Cerebellar nuclear complex (tissue), 1 donor: ENCODE measurements at regions not wholly inside any gene's neighbourhood (a gene's known extent, or its start where the extent isn't known, plus 50 kb on each side); places are given as distances from the start of the nearest gene placed in this dataset.
A peak's percentile ranks its signal among the peaks of the same experiment; 100 is the strongest.
"Not testable (repeated sequence)": the region's sequence is repeated elsewhere in the genome, so short reads cannot be mapped to it uniquely, and the experiment has no call there.

Experiments
- DNase-seq, 2 experiments: peaks; one replicate each; lab custom pipeline; 2025; lab: John Stamatoyannopoulos, UW

- no peak for DNase-seq
Measured at GRCh38 chr17:5898406-5898805, 171.8 kb upstream of the WSCD1 start.

DNA sequence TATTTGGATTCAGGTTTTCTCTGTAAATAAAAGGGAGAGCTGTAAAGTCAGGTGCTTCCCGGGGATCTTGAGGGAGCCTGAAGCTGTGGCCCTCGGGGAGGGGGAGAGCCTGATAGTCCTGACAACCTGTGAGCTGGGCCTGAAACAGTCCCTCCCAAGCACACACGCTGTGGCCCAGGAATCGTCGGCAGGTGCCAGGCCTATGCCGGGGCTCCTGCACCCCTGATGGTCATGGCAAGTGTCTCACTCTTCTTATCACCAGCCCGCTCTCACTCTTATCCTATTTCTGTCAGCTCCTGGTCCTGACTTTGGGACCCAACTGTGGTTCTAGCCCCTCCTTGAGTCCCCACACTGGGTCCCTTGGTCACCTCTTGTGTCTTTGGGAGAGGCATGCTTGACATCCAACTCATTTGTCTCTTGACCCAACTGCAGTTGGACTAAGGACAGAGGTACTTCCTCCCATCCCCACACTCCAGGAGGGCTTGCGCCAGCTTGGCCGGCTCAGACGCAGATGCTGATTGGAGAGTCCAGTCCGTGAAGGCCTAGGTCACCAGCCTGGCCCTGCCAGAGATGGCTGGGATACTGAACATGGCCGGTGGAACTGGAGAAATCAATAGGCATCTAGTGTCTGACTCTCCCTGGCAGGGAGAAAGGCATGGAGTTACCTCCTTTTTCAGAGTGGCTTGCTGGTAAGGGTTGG, 170.5 kb upstream of the WSCD1 start:
- no peak for DNase-seq

- DNase-seq, result no peak
Measured at GRCh38 chr17:5901731-5902130, 168.4 kb upstream of the WSCD1 start.

- DNase-seq, result peak in 1 of 2 experiments; percentile 50
Measured at GRCh38 chr17:5902181-5903140, 167.7 kb upstream of the WSCD1 start.

DNA sequence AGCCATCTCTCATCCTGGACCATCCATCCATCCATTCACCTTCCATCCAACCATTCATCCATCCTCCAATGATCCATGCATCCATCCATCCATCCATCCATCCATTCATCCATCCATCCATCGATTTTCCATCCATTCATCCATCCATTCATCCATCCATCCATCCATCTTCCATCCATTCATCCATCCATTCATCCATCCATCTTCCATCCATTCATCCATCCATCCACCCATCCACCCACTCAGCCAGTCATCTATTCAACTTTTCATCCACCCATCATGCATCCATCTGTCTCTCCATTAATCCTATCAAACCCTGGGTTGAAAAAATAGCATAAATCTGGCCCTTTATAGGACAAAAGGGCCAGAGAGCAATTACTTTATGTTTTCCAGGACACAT, 158.3 kb upstream of the WSCD1 start:
- DNase-seq, result no peak

GRCh38 chr17:5913032-5913531, 157.1 kb upstream of the WSCD1 start:
- DNase-seq, result no peak

DNA sequence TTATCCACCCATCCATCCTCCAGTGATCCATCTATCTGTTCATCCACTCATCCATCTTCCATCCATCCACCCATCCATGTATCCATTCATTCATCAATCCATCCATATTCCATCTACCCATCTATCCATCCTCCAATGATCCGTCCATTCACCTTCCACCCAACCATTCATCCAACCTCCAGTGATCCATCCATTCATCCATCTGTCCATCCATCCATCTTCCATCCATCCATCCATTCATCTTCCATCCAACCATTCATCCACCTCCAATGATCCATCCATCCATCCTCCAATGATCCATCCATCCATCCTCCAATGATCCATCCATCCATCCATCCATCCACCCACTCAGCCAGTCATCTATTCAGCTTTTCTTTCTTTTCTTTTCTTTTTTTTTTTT, 156.5 kb upstream of the WSCD1 start:
- no peak for DNase-seq

DNA sequence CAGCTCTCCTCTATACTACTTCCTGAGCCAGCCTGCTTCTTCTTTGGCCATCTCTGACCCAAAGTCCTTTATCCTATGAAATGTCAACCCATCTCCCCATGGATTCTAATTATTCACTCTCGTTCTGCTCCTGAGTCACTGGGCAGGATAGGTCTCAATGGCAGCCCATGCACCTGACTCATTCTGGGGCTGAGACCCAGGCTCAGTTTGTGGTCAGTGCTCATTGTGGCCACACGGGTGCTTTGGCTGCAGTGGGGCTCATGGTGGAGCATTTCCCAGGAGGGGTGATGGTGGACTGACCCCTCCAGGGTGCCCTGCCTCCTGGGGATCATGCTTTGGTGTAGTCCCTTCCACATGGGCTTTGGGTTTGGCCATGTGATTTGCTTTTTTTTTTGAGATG, 154.8 kb upstream of the WSCD1 start:
- DNase-seq, result no peak

DNA sequence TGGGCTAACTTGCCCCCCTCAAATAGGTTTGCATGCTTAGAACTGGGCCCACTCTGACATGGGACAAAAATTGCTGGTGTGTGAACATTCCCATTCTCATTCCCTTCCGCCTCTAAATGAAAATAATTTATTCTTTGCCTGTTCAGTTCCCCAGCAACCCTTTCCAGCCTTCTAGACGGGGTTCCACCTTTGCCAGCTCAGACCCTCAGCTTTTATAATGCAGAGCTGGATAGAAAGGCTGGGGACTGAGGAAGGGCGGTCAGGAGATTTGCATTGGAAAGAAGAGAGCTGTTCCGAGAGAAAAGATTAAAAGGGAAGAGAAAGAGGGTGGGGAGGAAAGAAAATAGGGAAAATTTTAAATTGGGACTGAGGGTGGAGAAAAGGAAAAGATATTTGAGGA, 151.1 kb upstream of the WSCD1 start:
- DNase-seq, result no peak

- DNase-seq, result no peak
Measured at GRCh38 chr17:5921512-5922282, 148.5 kb upstream of the WSCD1 start.

- no peak for DNase-seq
Measured at GRCh38 chr17:5922476-5922875, 147.7 kb upstream of the WSCD1 start.

GRCh38 chr17:5929721-5930120, 140.5 kb upstream of the WSCD1 start:
- DNase-seq, result no peak

GRCh38 chr17:5930555-5930954, 139.6 kb upstream of the WSCD1 start:
- not testable (repeated sequence) for DNase-seq

DNA sequence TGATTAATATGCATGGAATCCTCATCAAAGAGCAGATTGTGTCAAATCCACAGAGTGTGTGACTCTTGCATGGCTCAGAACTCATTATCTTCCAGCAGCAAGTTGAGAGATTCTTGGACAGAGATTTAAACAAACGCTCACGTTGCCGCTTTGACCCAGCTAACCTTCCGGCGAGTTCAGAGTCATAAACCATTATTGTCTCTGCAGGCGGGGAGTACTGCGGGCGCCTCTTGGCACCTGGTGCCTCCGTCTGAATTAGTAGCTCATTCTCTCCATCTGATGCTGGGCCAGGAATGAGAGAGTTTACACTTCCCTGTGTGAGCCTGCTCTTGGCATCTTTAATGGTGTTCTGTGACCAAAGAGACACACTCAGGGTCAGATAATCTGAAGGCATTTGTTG, 138.6 kb upstream of the WSCD1 start:
- DNase-seq, result peak in 1 of 2 experiments; percentile 21

DNA sequence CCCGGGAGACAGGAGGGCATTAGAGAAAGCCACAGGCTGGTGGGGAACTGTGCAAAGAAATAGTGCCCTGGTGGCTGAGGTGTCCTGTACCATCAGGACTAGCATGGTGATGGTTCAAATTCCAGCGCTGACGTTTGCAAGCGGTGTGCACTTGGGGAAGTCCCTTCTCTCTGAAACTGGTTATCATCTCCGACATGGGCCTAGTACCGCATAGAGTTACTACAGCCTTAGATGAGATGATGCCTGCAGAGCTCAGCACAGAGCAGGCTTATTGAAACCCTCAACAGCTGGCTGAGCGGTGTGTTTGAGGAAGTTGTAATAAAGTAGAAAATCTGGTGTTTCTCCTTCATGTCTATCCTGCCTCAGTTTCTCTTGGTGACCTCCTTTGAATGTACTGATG, 136.7 kb upstream of the WSCD1 start:
- no peak for DNase-seq

- no peak for DNase-seq
Measured at GRCh38 chr17:5941258-5941657, 128.9 kb upstream of the WSCD1 start.

GRCh38 chr17:5942687-5943086, 127.5 kb upstream of the WSCD1 start:
- no peak for DNase-seq

DNA sequence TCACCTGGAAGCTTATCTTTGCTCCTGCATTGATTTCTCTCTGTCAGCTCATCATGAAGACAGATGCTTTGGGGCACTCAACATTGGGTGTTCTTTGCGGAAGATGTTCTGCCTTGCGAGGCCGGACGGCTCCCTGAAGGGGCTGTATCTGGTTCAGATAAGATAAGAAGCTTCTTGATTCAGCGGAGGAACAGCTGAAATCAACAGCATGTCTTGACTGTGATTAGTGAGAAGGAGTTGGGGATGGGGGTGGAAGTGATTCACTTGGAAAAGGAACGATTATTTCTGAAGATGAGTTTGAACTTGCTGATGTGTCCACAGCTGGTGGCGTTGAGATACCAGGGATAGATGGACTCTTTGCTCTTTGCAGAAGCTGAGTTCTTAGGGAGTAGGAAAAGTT, 126.9 kb upstream of the WSCD1 start:
- DNase-seq, result no peak

DNA sequence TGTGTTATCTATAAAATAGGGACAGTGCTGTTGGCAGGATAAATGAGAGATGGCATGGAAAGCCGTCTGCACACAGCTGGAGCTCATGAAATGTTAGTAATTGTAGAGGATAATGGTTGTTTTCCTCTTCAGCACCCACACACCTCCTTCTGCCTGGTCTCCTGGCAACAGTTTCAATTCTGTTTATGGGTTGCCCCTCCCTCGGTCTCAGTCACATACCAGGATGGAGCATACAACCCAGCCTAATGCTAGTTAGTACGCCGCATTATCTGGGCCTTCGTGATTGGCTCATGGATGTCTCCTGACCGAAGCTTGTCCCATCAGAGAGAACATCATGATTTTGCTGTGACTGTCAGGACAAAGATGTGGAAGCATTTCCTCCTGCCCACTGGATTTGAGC, 126.2 kb upstream of the WSCD1 start:
- no peak for DNase-seq

- no peak for DNase-seq
Measured at GRCh38 chr17:5947701-5948180, 122.4 kb upstream of the WSCD1 start.

- no peak for DNase-seq
Measured at GRCh38 chr17:5948811-5949210, 121.4 kb upstream of the WSCD1 start.

- peak; percentile 49 to 67 for DNase-seq
Measured at GRCh38 chr17:5950878-5951277, 119.3 kb upstream of the WSCD1 start.
